ENCODE measurements at regions not wholly inside any gene's neighbourhood (a gene's known extent, or its start where the extent isn't known, plus 50 kb on each side); places are given as distances from the start of the nearest gene placed in this dataset.

DNA sequence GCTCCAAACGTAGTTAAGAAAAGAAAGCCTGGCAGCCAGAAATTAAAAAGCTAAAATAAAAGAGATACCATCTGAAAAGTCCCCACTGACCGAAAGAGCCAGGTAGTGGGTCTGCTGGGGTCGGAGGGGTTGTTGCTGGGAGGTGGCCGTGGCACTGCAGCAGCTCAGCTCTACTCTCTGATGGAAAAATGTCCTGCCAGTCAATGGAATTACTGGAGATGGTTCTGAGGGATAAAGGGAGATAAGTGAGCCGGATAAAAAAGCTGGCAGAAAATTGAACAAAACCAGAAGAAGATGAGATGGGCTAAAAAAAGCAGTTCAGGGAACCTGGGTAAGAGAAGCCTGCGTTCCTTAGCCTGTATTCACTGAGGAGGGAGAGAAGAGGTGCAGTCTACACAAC, 202.8 kb downstream of the SREK1 start:
- H3K79me2 ChIP-seq (ENCODE audit: insufficient read depth, low read length) = no peaks in the 10 kb centered on the region
- no peaks in the 10 kb centered on the region for H4K20me1 ChIP-seq (ENCODE audit: insufficient read depth, low read length)
- 3% methylated on average over 6 of the region's 6 CpGs for WGBS (ENCODE audit: low lambda C conversion rate)
- H3K4me1 ChIP-seq (ENCODE audit: insufficient read depth, low read length) = no peaks in the 10 kb centered on the region
- no peak overlapping the region for H3K9ac ChIP-seq (ENCODE audit: insufficient read depth, low read depth, low read length)
- no peak overlapping the region for H3K4me3 ChIP-seq (replicated peaks in 1 of 3; ENCODE audit: insufficient read depth in 1 of 3, low read depth in 2 of 3, low read length in 3 of 3)
- TF ChIP-seq ZNF709 (CRISPR knock-in tag; IDR thresholded peaks at IDR 0.05) (no peak), ELF4 (CRISPR knock-in tag; IDR thresholded peaks at IDR 0.05; ENCODE audit: borderline replicate concordance) (no peak), REXO4 (CRISPR knock-in tag; IDR thresholded peaks at IDR 0.05; ENCODE audit: borderline replicate concordance) (no peak), GATAD2A (CRISPR knock-in tag; IDR thresholded peaks at IDR 0.05) (no peak), TOPORS (CRISPR knock-in tag; IDR thresholded peaks at IDR 0.05) (no peak), TBX2 (CRISPR knock-in tag; IDR thresholded peaks at IDR 0.05; ENCODE audit: borderline replicate concordance) (no peak), ZNF263 (CRISPR knock-in tag; IDR thresholded peaks at IDR 0.05) (no peak)
- TF ChIP-seq, protein P1, sequence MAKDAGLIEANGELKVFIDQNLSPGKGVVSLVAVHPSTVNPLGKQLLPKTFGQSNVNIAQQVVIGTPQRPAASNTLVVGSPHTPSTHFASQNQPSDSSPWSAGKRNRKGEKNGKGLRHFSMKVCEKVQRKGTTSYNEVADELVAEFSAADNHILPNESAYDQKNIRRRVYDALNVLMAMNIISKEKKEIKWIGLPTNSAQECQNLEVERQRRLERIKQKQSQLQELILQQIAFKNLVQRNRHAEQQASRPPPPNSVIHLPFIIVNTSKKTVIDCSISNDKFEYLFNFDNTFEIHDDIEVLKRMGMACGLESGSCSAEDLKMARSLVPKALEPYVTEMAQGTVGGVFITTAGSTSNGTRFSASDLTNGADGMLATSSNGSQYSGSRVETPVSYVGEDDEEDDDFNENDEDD (CRISPR knock-in tag; IDR thresholded peaks at IDR 0.05; ENCODE audit: borderline replicate concordance) = no peak
- TF ChIP-seq, protein P2, sequence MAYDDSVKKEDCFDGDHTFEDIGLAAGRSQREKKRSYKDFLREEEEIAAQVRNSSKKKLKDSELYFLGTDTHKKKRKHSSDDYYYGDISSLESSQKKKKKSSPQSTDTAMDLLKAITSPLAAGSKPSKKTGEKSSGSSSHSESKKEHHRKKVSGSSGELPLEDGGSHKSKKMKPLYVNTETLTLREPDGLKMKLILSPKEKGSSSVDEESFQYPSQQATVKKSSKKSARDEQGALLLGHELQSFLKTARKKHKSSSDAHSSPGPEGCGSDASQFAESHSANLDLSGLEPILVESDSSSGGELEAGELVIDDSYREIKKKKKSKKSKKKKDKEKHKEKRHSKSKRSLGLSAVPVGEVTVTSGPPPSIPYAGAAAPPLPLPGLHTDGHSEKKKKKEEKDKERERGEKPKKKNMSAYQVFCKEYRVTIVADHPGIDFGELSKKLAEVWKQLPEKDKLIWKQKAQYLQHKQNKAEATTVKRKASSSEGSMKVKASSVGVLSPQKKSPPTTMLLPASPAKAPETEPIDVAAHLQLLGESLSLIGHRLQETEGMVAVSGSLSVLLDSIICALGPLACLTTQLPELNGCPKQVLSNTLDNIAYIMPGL (CRISPR knock-in tag; IDR thresholded peaks at IDR 0.05; ENCODE audit: borderline replicate concordance in 1 of 2, low read depth in 1 of 2) = no peak
- TF ChIP-seq, protein P3, sequence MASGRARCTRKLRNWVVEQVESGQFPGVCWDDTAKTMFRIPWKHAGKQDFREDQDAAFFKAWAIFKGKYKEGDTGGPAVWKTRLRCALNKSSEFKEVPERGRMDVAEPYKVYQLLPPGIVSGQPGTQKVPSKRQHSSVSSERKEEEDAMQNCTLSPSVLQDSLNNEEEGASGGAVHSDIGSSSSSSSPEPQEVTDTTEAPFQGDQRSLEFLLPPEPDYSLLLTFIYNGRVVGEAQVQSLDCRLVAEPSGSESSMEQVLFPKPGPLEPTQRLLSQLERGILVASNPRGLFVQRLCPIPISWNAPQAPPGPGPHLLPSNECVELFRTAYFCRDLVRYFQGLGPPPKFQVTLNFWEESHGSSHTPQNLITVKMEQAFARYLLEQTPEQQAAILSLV (CRISPR knock-in tag; IDR thresholded peaks at IDR 0.05; ENCODE audit: borderline replicate concordance) = no peak
- TF ChIP-seq, protein P4, sequence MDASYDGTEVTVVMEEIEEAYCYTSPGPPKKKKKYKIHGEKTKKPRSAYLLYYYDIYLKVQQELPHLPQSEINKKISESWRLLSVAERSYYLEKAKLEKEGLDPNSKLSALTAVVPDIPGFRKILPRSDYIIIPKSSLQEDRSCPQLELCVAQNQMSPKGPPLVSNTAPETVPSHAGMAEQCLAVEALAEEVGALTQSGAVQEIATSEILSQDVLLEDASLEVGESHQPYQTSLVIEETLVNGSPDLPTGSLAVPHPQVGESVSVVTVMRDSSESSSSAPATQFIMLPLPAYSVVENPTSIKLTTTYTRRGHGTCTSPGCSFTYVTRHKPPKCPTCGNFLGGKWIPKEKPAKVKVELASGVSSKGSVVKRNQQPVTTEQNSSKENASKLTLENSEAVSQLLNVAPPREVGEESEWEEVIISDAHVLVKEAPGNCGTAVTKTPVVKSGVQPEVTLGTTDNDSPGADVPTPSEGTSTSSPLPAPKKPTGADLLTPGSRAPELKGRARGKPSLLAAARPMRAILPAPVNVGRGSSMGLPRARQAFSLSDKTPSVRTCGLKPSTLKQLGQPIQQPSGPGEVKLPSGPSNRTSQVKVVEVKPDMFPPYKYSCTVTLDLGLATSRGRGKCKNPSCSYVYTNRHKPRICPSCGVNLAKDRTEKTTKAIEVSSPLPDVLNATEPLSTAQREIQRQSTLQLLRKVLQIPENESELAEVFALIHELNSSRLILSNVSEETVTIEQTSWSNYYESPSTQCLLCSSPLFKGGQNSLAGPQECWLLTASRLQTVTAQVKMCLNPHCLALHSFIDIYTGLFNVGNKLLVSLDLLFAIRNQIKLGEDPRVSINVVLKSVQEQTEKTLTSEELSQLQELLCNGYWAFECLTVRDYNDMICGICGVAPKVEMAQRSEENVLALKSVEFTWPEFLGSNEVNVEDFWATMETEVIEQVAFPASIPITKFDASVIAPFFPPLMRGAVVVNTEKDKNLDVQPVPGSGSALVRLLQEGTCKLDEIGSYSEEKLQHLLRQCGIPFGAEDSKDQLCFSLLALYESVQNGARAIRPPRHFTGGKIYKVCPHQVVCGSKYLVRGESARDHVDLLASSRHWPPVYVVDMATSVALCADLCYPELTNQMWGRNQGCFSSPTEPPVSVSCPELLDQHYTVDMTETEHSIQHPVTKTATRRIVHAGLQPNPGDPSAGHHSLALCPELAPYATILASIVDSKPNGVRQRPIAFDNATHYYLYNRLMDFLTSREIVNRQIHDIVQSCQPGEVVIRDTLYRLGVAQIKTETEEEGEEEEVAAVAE (CRISPR knock-in tag; IDR thresholded peaks at IDR 0.05; ENCODE audit: borderline replicate concordance) = no peak
- H3K36me3 ChIP-seq (replicated peaks in 1 of 2; ENCODE audit: control insufficient read depth in 1 of 2, insufficient read depth in 2 of 2, low read length in 2 of 2) = no peaks in the 10 kb centered on the region
- in situ Hi-C loops (cut with HindIII; ENCODE audit: extremely low pct_ligation_motif_present, low pct_unique_long_range_greater_than_20kb) (no loop called here), intact Hi-C loops (cut with micrococcal nuclease; ENCODE audit: unreplicated experiment) (no loop called here)
- no peak for DNase-seq (ENCODE audit: low spot score)
- no peak for FAIRE-seq
- H3K9me3 ChIP-seq (ENCODE audit: low read length) = no peaks in the 10 kb centered on the region
- no peak overlapping the region for H2AFZ ChIP-seq (ENCODE audit: low read length)
- H3K27me3 ChIP-seq (ENCODE audit: control insufficient read depth in 1 of 2, insufficient read depth in 2 of 2, low read length in 2 of 2) = peaks cover 0 to 3% of the 10 kb centered on the region in 2 experiments; a peak in 1 of 5 replicates
- H3K27ac ChIP-seq (ENCODE audit: extremely low read length, insufficient read depth, low read length) = no peak overlapping the region
- ATAC-seq = no peak
- BruUV-seq (replicated peaks) = no TSS peak
- CTCF ChIA-PET (ENCODE audit: low intra/inter-chr PET ratio, low total read pairs) = no interaction called here
- H3K4me2 ChIP-seq (ENCODE audit: low read depth, low read length) = no peak overlapping the region
- POLR2A ChIA-PET = no interaction called here
